ENCODE measurements at regions not wholly inside any gene's neighbourhood (a gene's known extent, or its start where the extent isn't known, plus 50 kb on each side); places are given as distances from the start of the nearest gene placed in this dataset.

DNA sequence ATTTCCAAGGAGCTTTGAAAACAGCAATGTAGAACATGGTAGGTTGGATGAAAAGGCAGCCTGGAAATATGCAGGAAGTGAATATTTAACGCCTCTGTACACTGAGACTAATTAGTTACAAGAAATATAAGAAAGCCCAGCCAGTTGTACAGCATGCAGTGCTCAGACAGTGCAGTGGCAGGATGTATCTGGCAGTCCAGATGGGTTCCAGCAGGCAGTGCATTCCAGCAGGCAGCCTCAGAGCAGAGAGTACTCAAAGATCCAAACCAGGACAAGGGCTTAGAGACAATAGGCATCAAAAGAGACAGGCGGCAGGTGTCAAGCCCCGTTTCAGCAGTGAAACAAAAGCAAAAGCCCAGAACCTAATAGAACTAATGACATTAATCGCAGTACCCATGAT lies 2776.3 kb downstream of the PCDH9 start:
- TF ChIP-seq, protein P1, sequence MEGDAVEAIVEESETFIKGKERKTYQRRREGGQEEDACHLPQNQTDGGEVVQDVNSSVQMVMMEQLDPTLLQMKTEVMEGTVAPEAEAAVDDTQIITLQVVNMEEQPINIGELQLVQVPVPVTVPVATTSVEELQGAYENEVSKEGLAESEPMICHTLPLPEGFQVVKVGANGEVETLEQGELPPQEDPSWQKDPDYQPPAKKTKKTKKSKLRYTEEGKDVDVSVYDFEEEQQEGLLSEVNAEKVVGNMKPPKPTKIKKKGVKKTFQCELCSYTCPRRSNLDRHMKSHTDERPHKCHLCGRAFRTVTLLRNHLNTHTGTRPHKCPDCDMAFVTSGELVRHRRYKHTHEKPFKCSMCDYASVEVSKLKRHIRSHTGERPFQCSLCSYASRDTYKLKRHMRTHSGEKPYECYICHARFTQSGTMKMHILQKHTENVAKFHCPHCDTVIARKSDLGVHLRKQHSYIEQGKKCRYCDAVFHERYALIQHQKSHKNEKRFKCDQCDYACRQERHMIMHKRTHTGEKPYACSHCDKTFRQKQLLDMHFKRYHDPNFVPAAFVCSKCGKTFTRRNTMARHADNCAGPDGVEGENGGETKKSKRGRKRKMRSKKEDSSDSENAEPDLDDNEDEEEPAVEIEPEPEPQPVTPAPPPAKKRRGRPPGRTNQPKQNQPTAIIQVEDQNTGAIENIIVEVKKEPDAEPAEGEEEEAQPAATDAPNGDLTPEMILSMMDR (conservative IDR thresholded peaks at IDR 0.05) = no peak
- no peak overlapping the region for H2AFZ ChIP-seq (ENCODE audit: low read length)
- no peaks in the 10 kb centered on the region for H3K9me3 ChIP-seq (ENCODE audit: control insufficient read depth, low read depth, low read length)
- H3K14ac ChIP-seq (ENCODE audit: insufficient read depth, low read length) = no peak overlapping the region
- no peak overlapping the region for H2BK20ac ChIP-seq (ENCODE audit: low read depth, low read length, poor library complexity, severe bottlenecking)
- no peaks in the 10 kb centered on the region for H3K79me2 ChIP-seq (ENCODE audit: insufficient read depth, low read length)
- WGBS (ENCODE audit: extremely low coverage, insufficient read length, low lambda C conversion rate) = no CpG with 5 or more reads among the region's 4 CpGs
- no peaks in the 10 kb centered on the region for H3K79me1 ChIP-seq (ENCODE audit: insufficient read depth, low read depth, low read length, poor library complexity, severe bottlenecking)
- H4K91ac ChIP-seq (ENCODE audit: insufficient read length, low read depth, low read length) = no peak overlapping the region
- H3K18ac ChIP-seq (ENCODE audit: insufficient read length, low read depth, low read length) = no peak overlapping the region
- no peak overlapping the region for H3K9ac ChIP-seq (ENCODE audit: extremely low read depth, insufficient read length, low read length)
- DNase-seq = no peak
- H3T11ph ChIP-seq (ENCODE audit: low read length) = no peak overlapping the region
- H4K20me1 ChIP-seq (ENCODE audit: control insufficient read depth, insufficient read depth, insufficient read length) = no peaks in the 10 kb centered on the region
- H2BK12ac ChIP-seq (ENCODE audit: insufficient read length, low read depth, low read length) = no peak overlapping the region
- no peak overlapping the region for H3K4me2 ChIP-seq (ENCODE audit: insufficient read depth, insufficient read length, low read length)
- no peak overlapping the region for H3K4ac ChIP-seq (ENCODE audit: low read depth, low read length)
- no peak overlapping the region for H4K8ac ChIP-seq (replicated peaks; ENCODE audit: insufficient read length, low read depth, low read length)
- H2BK15ac ChIP-seq (ENCODE audit: low read depth, low read length) = no peak overlapping the region
- H4K5ac ChIP-seq (ENCODE audit: insufficient read length, low read depth, low read length) = no peak overlapping the region
- Mint-ChIP-seq H3K9me3 (no peaks in the 10 kb centered on the region), H3K36me3 (ENCODE audit: insufficient read depth in 1 of 3, low read depth in 3 of 3) (no peaks in the 10 kb centered on the region), H3K27ac (no peak overlapping the region), H3K4me1 (peaks cover 4 to 12% of the 10 kb centered on the region in 2 experiments), H3K4me3 (no peak overlapping the region), H3K27me3 (ENCODE audit: low read depth) (no peaks in the 10 kb centered on the region)
- H2AK5ac ChIP-seq (ENCODE audit: insufficient read length, low read length) = no peak overlapping the region
- H3K27ac ChIP-seq (ENCODE audit: insufficient read length, low read depth, low read length) = no peak overlapping the region
- H3K23me2 ChIP-seq (ENCODE audit: insufficient read length, low read depth, low read length, poor library complexity, severe bottlenecking) = no peaks in the 10 kb centered on the region
- H3K56ac ChIP-seq (ENCODE audit: insufficient read length, low read depth, low read length) = no peak overlapping the region
- H2BK5ac ChIP-seq (ENCODE audit: insufficient read length, low read length) = no peak overlapping the region
- no peaks in the 10 kb centered on the region for H3K4me1 ChIP-seq (ENCODE audit: insufficient read depth, low read length)
- no peak overlapping the region for H2BK120ac ChIP-seq (ENCODE audit: low read depth, low read length, poor library complexity, severe bottlenecking)
- no peak overlapping the region for H3K23ac ChIP-seq (ENCODE audit: insufficient read length, low read depth, low read length)
- H3K27me3 ChIP-seq (ENCODE audit: insufficient read depth, low read length) = no peaks in the 10 kb centered on the region
